Bronchial epithelial cell (primary cell): ENCODE measurements at regions not wholly inside any gene's neighbourhood (a gene's known extent, or its start where the extent isn't known, plus 50 kb on each side); places are given as distances from the start of the nearest gene placed in this dataset.

ENCODE experiments used
- DNase-seq: peaks from one replicate; pipeline ENCODE4 v3.0.0-alpha.2; 2010; ENCODE audit warnings: low read depth
- FAIRE-seq: peaks from 2 replicates; lab custom pipeline; 2011; peaks lifted over from hg19 to GRCh38; lab: Jason Lieb, UNC
- H3K27me3 ChIP-seq: 2 replicates; pipeline ENCODE4 v1.5.1; 2011; ENCODE audit warnings: low read length; ENCODE audit not compliant: control insufficient read depth, insufficient read depth
- H3K36me3 ChIP-seq: 2 replicates; pipeline ENCODE4 v1.5.1; 2011; ENCODE audit warnings: low read length; ENCODE audit not compliant: control insufficient read depth, insufficient read depth
- H3K4me3 ChIP-seq: 2 replicates; pipeline ENCODE4 v1.5.1; 2011; ENCODE audit warnings: mild to moderate bottlenecking, low read depth, low read length, control low read depth
- TF ChIP-seq, protein P1 (sequence below): IDR thresholded peaks from 2 replicates; pipeline ENCODE4 v1.5.1; 2011; ENCODE audit warnings: mild to moderate bottlenecking, moderate library complexity, low read length, control low read depth, inconsistent platforms; ENCODE audit not compliant: insufficient read depth, severe bottlenecking

- Histone ChIP-seq H3K4me3 (no peak overlapping the region), H3K36me3 (no peaks in the 10 kb centered on the region), H3K27me3 (no peaks in the 10 kb centered on the region)
- DNase-seq (no peak), FAIRE-seq (no peak)
- TF ChIP-seq, protein P1, sequence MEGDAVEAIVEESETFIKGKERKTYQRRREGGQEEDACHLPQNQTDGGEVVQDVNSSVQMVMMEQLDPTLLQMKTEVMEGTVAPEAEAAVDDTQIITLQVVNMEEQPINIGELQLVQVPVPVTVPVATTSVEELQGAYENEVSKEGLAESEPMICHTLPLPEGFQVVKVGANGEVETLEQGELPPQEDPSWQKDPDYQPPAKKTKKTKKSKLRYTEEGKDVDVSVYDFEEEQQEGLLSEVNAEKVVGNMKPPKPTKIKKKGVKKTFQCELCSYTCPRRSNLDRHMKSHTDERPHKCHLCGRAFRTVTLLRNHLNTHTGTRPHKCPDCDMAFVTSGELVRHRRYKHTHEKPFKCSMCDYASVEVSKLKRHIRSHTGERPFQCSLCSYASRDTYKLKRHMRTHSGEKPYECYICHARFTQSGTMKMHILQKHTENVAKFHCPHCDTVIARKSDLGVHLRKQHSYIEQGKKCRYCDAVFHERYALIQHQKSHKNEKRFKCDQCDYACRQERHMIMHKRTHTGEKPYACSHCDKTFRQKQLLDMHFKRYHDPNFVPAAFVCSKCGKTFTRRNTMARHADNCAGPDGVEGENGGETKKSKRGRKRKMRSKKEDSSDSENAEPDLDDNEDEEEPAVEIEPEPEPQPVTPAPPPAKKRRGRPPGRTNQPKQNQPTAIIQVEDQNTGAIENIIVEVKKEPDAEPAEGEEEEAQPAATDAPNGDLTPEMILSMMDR, result no peak
Measured at GRCh38 chr13:26811581-26811980, 51.0 kb upstream of the GPR12 start.
